HG03159 (cell line): ENCODE measurements at regions not wholly inside any gene's neighbourhood (a gene's known extent, or its start where the extent isn't known, plus 50 kb on each side); places are given as distances from the start of the nearest gene placed in this dataset.
"Not testable (repeated sequence)": the region's sequence is repeated elsewhere in the genome, so short reads cannot be mapped to it uniquely, and the experiment has no call there.

Source experiments
- ATAC-seq: cut with Tn5 transposase; IDR thresholded peaks from one replicate; pipeline ENCODE4 v1.9.1; 2021; ENCODE audit warnings: mild to moderate bottlenecking, moderate library complexity; ENCODE audit not compliant: unreplicated experiment

GRCh38 chr16:60717808-60718207, 1318.4 kb downstream of the CDH8 start:
- no peak for ATAC-seq

DNA sequence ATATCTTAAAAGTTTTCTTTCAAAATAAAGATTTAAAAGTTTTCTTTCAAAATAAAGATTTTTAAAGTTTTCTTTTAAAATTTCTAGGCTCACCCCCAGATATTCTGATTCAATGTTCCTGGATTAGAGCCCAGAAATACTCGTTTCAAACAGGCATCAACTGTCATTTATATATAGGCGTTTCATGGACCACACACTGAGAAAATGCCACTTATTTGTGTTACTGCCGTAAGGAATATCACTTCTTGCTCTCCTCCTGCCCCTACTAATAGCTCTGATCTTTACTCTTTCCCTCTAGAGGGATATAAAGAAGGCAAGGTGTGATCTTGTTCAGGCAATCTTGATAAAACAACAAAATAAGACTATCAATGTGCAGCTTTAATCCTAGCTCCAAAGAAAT, 1324.1 kb downstream of the CDH8 start:
- no peak for ATAC-seq

GRCh38 chr16:60704726-60705125, 1331.5 kb downstream of the CDH8 start:
- no peak for ATAC-seq

GRCh38 chr16:60703096-60703495, 1333.1 kb downstream of the CDH8 start:
- no peak for ATAC-seq

GRCh38 chr16:60686824-60687223, 1349.4 kb downstream of the CDH8 start:
- no peak for ATAC-seq

GRCh38 chr16:60684002-60684401, 1352.2 kb downstream of the CDH8 start:
- no peak for ATAC-seq

- no peak for ATAC-seq
Observed at GRCh38 chr16:60682219-60682618, 1354.0 kb downstream of the CDH8 start.

GRCh38 chr16:60681043-60681442, 1355.2 kb downstream of the CDH8 start:
- no peak for ATAC-seq

GRCh38 chr16:60675022-60675421, 1361.2 kb downstream of the CDH8 start:
- ATAC-seq: no peak

DNA sequence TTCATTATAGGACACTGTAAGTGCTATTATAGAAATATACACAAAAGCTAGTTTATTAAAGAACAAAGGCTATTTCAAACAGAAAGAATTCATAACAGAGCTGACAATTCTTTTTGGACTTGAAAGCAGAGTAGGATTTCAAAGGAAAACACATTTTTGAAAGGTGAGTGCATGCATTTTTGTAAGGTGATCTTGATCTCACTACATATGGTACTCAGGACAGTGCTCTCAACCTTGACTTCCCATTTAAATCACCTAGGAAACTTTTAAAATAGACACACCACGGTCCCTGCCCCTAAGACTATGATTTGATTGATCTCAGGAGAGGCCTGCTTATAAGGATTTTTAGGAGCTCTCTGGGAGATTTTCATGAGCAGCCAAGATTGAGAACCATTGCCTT, 1362.0 kb downstream of the CDH8 start:
- no peak for ATAC-seq

- no peak for ATAC-seq
Observed at GRCh38 chr16:60655514-60656153, 1380.6 kb downstream of the CDH8 start.

DNA sequence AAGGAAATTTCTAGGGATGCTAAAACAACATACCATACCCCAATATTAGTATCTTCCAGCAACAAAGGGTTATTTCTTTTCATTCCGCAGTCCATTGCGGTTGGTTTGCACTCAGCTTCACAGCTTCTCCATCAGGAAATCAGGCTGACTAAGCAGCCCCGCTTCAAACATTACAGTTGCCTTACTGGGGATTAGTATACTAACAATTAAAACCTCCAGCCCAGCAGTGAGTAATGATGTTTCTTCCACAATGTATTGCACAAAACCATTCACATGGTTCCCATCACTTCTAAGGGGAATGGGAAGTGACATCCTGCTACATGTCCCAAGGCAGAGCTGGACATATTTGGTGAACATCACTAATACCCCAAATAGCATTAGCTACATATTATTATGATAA, 1384.9 kb downstream of the CDH8 start:
- no peak for ATAC-seq

DNA sequence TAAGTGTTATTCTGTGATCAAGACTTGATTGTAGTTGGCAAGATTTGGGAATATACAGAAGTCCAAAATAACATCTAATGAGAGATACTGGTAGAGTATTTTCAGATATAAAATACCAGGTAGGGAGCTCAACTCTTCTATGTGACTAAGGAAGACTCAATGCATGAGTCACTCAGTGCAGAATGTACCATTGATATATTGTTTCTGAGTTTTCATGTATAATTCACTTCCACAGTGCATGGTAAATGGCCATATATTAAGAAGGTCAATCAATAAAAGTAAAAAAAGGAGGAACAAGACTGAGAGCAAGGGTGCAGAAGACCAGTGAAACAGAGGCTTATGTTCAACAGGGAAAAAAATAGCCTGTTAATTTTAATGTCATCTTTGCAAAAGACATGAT, 1387.9 kb downstream of the CDH8 start:
- ATAC-seq: no peak

DNA sequence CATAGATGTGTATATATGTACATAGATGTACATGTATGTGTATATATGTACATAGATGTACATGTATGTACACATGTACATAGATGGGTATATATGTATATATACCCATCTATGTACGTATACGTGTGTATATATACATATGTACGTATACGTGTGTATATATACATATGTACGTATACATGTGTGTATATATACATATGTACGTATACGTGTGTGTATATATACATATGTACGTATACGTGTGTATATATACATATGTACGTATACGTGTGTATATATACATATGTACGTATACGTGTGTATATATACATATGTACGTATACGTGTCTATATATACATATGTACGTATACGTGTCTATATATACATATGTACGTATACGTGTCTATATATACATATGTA, 1388.8 kb downstream of the CDH8 start:
- ATAC-seq: not testable (repeated sequence)

GRCh38 chr16:60646631-60647030, 1389.6 kb downstream of the CDH8 start:
- ATAC-seq: no peak

- ATAC-seq: no peak
Observed at GRCh38 chr16:60645541-60645940, 1390.7 kb downstream of the CDH8 start.

- ATAC-seq: no peak
Observed at GRCh38 chr16:60642956-60643355, 1393.3 kb downstream of the CDH8 start.

DNA sequence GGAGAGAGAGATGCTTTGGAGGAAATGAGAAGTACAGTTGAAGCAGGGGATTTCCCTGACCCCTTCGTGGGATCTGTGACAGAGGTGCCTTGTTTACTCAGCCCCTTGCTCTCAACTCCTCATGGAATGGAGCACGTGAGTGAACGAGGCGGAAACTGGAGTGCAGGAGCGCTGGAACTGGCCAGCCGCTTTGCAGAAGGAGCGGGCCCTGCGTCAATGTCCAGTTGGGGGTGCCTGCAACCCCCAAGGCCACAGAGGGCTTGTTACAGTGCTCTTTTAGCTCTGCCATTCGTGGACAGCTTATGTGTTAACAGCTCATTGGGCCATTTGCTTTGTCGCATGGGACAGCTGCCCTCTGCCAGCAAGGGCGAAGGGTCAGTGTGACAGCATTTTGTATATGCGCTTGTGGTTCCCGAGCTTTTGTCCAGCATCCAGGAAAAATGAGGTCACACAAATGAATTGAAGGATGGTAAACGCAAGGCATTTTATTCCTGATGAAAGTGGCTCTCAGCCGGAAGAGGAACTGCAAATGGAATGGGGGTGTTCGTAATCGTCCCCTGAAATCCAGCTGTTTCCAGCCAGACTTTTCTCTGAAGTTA, 1395.1 kb downstream of the CDH8 start:
- ATAC-seq: no peak

- no peak for ATAC-seq
Observed at GRCh38 chr16:60640038-60640437, 1396.2 kb downstream of the CDH8 start.

- not testable (repeated sequence) for ATAC-seq
Observed at GRCh38 chr16:60636636-60637035, 1399.6 kb downstream of the CDH8 start.

- ATAC-seq: no peak
Observed at GRCh38 chr16:60636117-60636516, 1400.1 kb downstream of the CDH8 start.

DNA sequence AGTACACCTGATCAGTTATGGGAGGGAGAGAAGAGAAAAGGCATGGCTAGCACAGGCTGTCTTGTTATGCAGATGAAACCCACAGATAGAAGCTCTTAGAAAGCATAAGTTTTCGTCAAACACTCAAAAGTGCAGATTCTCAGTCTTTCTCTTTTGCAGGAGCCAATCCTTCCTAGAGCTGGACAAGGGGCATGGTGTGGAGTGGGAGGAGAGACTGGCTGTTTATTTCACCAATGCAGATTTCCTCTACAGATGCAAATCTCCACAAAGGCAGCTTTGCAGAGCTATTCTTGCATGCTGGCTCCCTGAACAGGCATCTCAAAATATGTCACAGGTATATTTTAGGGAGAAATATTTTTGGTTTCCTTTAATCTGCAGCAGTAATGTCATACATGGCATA, 1400.7 kb downstream of the CDH8 start:
- no peak for ATAC-seq

DNA sequence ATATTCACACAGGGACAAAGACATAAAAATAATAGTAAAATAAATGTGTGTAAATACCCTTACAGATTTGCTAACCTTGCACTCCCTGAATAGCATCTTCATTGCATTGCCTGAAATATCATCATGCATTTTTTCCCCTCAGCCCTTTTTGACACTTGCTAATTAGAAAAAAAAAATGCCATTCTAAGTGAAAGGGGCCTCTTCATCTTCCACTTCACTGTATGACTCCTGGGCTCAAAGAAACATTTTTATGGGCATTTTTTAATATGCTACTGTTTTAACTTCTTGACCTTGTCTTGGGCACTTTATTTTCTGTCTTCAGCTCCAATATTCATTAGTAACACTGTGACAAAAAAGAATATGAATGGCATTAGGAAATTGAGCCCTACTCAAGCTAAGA, 1424.4 kb downstream of the CDH8 start:
- ATAC-seq: no peak
